OCI-LY7 (cell line): ENCODE measurements at regions not wholly inside any gene's neighbourhood (a gene's known extent, or its start where the extent isn't known, plus 50 kb on each side); places are given as distances from the start of the nearest gene placed in this dataset.
A peak's percentile ranks its signal among the peaks of the same experiment; 100 is the strongest.

ENCODE experiments used
- BruUV-seq: library from RNA; stranded (reverse); fragments of 400-500 nt; replicated peaks from 2 replicates; lab custom pipeline; 2021; lab: Mats Ljungman, UMichigan
- CTCF ChIA-PET: fragments of 300-600 bp; sonication (Branson Sonifier 250); formaldehyde crosslinking; loops from one replicate; lab custom pipeline; 2022; ENCODE audit warnings: antibody characterized with exemption; ENCODE audit not compliant: unreplicated experiment; lab: Charles Lee
- POLR2A ChIA-PET: fragments of 300-600 bp; sonication (Branson Sonifier 250); formaldehyde crosslinking; loops from one replicate; lab custom pipeline; 2022; ENCODE audit warnings: antibody characterized with exemption; lab: Charles Lee
- DNase-seq: peaks from one replicate; pipeline ENCODE4 v3.0.0-alpha.2; 2015; ENCODE audit warnings: low spot score
- H2AFZ ChIP-seq: fragments of 200-600 bp; sonication (generic), shearing (Covaris generic); 2 replicates; pipeline ENCODE4 v1.6.1; 2014; ENCODE audit warnings: mild to moderate bottlenecking, antibody characterized with exemption, low read length, moderate library complexity
- H3K27ac ChIP-seq: fragments of 200-600 bp; sonication (generic); 2 replicates; pipeline ENCODE4 v1.5.1; 2014; ENCODE audit warnings: mixed run types, low read depth, mild to moderate bottlenecking, moderate library complexity, low read length, inconsistent platforms; ENCODE audit not compliant: poor library complexity, severe bottlenecking
- H3K36me3 ChIP-seq: fragments of 200-600 bp; sonication (generic); 2 replicates; pipeline ENCODE4 v1.6.1; 2014; ENCODE audit warnings: mild to moderate bottlenecking, antibody characterized with exemption, low read length, moderate library complexity, mixed read lengths; ENCODE audit not compliant: insufficient read depth
- H3K4me1 ChIP-seq: fragments of 200-600 bp; sonication (generic); 2 replicates; pipeline ENCODE4 v1.5.1; 2014; ENCODE audit warnings: mild to moderate bottlenecking, low read length; ENCODE audit not compliant: insufficient read depth, poor library complexity, severe bottlenecking
- H3K4me2 ChIP-seq: fragments of 200-600 bp; sonication (generic); 2 replicates; pipeline ENCODE4 v1.6.1; 2014; ENCODE audit warnings: mild to moderate bottlenecking, low read length
- H3K4me3 ChIP-seq: fragments of 200-600 bp; sonication (generic); 2 replicates; pipeline ENCODE4 v1.5.1; 2014; ENCODE audit warnings: mild to moderate bottlenecking, low read depth, low read length; ENCODE audit not compliant: poor library complexity, severe bottlenecking
- H3K79me2 ChIP-seq: fragments of 200-600 bp; sonication (generic); 2 replicates; pipeline ENCODE4 v1.6.1; 2016; ENCODE audit warnings: low read depth, mild to moderate bottlenecking, low read length, moderate library complexity, mixed read lengths; ENCODE audit not compliant: insufficient read depth
- H3K9me2 ChIP-seq: fragments of 200-600 bp; sonication (generic); 2 replicates; pipeline ENCODE4 v1.6.1; 2016; ENCODE audit warnings: mild to moderate bottlenecking, low read length, mixed read lengths; ENCODE audit not compliant: insufficient read depth
- H3K9me3 ChIP-seq: fragments of 200-600 bp; sonication (generic); 2 replicates; pipeline ENCODE4 v1.6.1; 2014; ENCODE audit warnings: mild to moderate bottlenecking, mixed run types, low read length, mixed read lengths
- H4K20me1 ChIP-seq: fragments of 200-600 bp; sonication (generic); 2 replicates; pipeline ENCODE4 v1.6.1; 2014; ENCODE audit warnings: mild to moderate bottlenecking, antibody characterized with exemption, low read length, moderate library complexity, mixed read lengths; ENCODE audit not compliant: insufficient read depth
- CTCF ChIP-seq: fragments of 200-600 bp; sonication (generic); conservative IDR thresholded peaks from 2 replicates; pipeline ENCODE4 v1.5.1; 2014; ENCODE audit warnings: mild to moderate bottlenecking, antibody characterized with exemption, low read length, moderate library complexity, mixed read lengths
- EZH2phosphoT487 ChIP-seq: fragments of 200-600 bp; sonication (generic); IDR thresholded peaks from 2 replicates; pipeline ENCODE4 v1.6.1; 2018; ENCODE audit warnings: low read depth, borderline replicate concordance, mild to moderate bottlenecking, mixed run types, antibody characterized with exemption, low read length, moderate library complexity, mixed read lengths
- intact Hi-C: fragments of 100-400 bp; cut with micrococcal nuclease; formaldehyde crosslinking; loops from one replicate; pipeline ENCODE4 v1.10.0; 2022; ENCODE audit not compliant: unreplicated experiment

DNA sequence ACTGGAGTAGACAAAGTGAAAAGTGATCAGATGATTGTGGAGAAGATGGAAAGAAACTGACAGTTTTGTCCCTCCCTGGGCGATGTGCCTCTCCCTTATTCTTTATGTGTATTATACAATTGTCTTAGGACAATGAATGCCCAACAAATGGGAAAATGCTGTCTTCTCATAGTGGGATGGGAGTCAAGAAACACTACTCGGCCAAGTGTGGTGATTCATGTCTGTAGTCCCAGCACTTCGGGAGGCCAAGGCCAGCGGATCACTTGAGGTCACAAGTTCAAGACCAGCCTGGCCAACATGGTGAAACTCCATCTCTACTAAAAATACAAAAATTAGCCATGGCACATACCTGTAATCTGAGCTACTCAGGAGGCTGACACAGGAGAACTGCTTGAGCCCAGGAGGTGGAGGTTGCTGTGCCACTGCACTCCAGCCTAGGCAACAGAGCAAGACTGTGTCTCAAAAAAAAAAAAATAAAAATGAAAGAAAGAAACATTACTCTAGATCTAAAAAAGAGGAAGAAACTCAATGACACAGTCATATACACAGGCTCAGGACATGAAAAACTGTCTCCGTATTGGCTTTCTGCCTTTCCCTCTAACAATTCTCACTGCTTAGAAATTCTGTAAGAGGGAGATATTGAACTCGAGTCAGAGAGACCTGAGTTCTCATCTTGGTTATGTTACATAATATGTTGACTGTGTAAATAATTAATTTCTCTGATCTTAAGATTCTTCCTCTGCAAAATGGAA lies 67.9 kb upstream of the TARS1 start:
- Histone ChIP-seq H2AFZ (no peak overlapping the region), H3K27ac (no peak overlapping the region), H3K4me3 (no peak overlapping the region), H3K36me3 (no peaks in the 10 kb centered on the region), H3K9me3 (no peaks in the 10 kb centered on the region), H4K20me1 (no peaks in the 10 kb centered on the region), H3K79me2 (no peaks in the 10 kb centered on the region), H3K9me2 (no peaks in the 10 kb centered on the region), H3K4me1 (peaks cover 4% of the 10 kb centered on the region), H3K4me2 (no peak overlapping the region)
- POLR2A ChIA-PET, result interaction anchor here (0.7 kb wide), 1 partner anchor 678 kb away, joined by 4 read pairs; no protein-coding TSS in a partner anchor
- CTCF ChIA-PET, result no interaction called here
- no TSS peak for BruUV-seq
- DNase-seq, result no peak
- intact Hi-C loops, result no loop called here
- no peak for TF ChIP-seq CTCF
- TF ChIP-seq EZH2phosphoT487, result no peak

GRCh38 chr5:33375900-33376299 lies 64.9 kb upstream of the TARS1 start:
- Histone ChIP-seq H3K4me1 (peaks cover 14% of the 10 kb centered on the region), H3K4me2 (no peak overlapping the region), H2AFZ (0 out of 2 replicates have a peak overlapping the region, but pooled peaks have one; percentile 17), H3K36me3 (no peaks in the 10 kb centered on the region), H4K20me1 (no peaks in the 10 kb centered on the region), H3K79me2 (no peaks in the 10 kb centered on the region), H3K4me3 (no peak overlapping the region), H3K9me2 (no peaks in the 10 kb centered on the region), H3K27ac (no peak overlapping the region), H3K9me3 (no peaks in the 10 kb centered on the region)
- ChIA-PET CTCF (no interaction called here), POLR2A (no interaction called here)
- no TSS peak for BruUV-seq
- TF ChIP-seq EZH2phosphoT487 (no peak), CTCF (no peak)
- intact Hi-C loops, result no loop called here
- no peak for DNase-seq

DNA sequence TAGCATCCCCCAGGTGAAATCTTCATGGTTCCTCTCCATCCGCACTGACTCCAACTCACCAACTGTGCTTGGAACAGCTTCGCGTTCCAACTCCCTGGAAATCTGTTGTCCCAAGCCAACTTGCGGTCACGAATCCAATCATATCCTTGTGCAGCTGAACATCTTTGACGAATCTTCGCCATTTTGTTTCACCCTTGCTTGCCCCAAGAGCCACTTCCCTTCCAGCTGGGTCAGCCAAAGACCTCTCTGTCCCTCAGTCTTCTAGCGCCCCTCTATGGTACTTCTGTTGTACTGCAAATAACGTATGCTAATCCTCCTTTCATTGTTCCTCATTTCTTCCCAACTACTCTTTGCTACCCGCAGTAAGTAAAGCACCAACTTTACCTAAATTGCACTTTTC lies 61.0 kb upstream of the TARS1 start:
- H3K4me1 ChIP-seq, result peaks cover 14% of the 10 kb centered on the region
- no peaks in the 10 kb centered on the region for H3K9me2 ChIP-seq
- intact Hi-C loops, result no loop called here
- no peak overlapping the region for H3K4me2 ChIP-seq
- peak overlapping the region; percentile 61; the same call in 1 of the 2 replicates for H2AFZ ChIP-seq
- no TSS peak for BruUV-seq
- H3K9me3 ChIP-seq, result peaks cover 12% of the 10 kb centered on the region
- POLR2A ChIA-PET, result no interaction called here
- TF ChIP-seq EZH2phosphoT487 (no peak), CTCF (peak; percentile 83)
- no peak overlapping the region for H3K27ac ChIP-seq
- CTCF ChIA-PET, result no interaction called here
- H3K4me3 ChIP-seq, result no peak overlapping the region
- peak; percentile 67 for DNase-seq
- H4K20me1 ChIP-seq, result no peaks in the 10 kb centered on the region
- no peaks in the 10 kb centered on the region for H3K36me3 ChIP-seq
- no peaks in the 10 kb centered on the region for H3K79me2 ChIP-seq
